Left colon (tissue), 2 donors: ENCODE measurements at regions not wholly inside any gene's neighbourhood (a gene's known extent, or its start where the extent isn't known, plus 50 kb on each side); places are given as distances from the start of the nearest gene placed in this dataset.

Source experiments
- ATAC-seq: fragments of 200-7000 bp; cut with Tn5 transposase; one replicate; pipeline ENCODE4 v1.9.1; 2020; ENCODE audit warnings: mild to moderate bottlenecking, moderate library complexity
- DNase-seq, 2 donors: peaks; one replicate each; pipeline ENCODE4 v3.0.0-alpha.2; 2020
- intact Hi-C, 2 donors: fragments of 100-400 bp; cut with DNase I in 1 of 2; cut with micrococcal nuclease in 1 of 2; formaldehyde crosslinking; loops; one replicate each; pipeline versions ENCODE4 v1.11.2 to v1.14.0; 2022; cut with DNase I, micrococcal nuclease
- donor health status: DM: no; HTN: no; CAD: no.
- donor health status: DM: yes; HTN: yes; CAD: no.

DNA sequence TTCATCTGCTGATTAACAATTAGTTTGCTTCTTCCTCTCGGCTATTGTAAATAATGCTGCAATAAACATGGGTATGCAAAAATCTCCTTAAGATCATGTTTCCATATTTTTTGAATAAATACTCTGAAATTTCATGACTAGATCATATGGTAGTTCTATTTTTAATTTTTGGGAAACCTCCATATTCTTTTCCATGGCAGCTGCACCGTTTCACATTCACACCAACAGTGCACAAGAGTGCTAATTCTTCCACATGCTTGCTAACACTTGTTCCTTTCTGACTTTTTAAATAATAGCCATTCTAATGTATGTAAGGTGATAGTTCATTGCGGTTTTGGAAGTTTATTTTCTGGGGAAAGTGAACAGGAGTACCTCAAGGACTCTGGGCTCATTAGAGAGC lies 52.6 kb upstream of the TACR1 start:
- intact Hi-C loops: no loop called here
- DNase-seq (no peak), ATAC-seq (no peak)
